ENCODE measurements at regions not wholly inside any gene's neighbourhood (a gene's known extent, or its start where the extent isn't known, plus 50 kb on each side); places are given as distances from the start of the nearest gene placed in this dataset.

DNA sequence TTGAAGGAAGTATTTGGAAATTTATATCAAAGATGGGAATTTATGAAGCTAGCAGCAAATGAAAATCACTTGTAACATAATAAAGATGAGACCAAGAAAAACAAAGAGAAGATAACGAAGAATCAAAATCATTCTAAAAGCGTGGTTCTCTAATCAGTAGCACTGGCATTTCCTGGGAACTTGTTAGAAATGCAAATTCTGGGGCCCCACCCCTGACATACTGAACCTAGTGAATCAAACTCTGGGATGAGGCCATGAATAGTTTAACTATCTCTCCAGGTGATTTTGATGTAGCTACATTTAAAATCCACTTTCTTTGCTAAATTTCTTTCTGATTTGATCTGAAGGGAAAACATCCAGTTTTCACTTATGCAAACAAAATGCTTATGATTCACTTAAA lies 1075.6 kb downstream of the HACE1 start:
- TF ChIP-seq TAF1 (IDR thresholded peaks at IDR 0.05; ENCODE audit: low read depth, low read length): no peak
- TF ChIP-seq RXRA (IDR thresholded peaks at IDR 0.05; ENCODE audit: insufficient read depth, low read depth, low read length): no peak

All from H1 (cell line).